ENCODE measurements at regions not wholly inside any gene's neighbourhood (a gene's known extent, or its start where the extent isn't known, plus 50 kb on each side); places are given as distances from the start of the nearest gene placed in this dataset.
"Not testable (repeated sequence)": the region's sequence is repeated elsewhere in the genome, so short reads cannot be mapped to it uniquely, and the experiment has no call there.

GRCh38 chr9:100811643-100812042 is 216.9 kb upstream of the PLPPR1 start:
- DNase-seq (ENCODE audit: low spot score): no peak

- no peak for DNase-seq (ENCODE audit: low spot score)
These were observed 214.7 kb upstream of the PLPPR1 start for GRCh38 chr9:100813871-100814270.

- DNase-seq (ENCODE audit: low spot score): no peak
These were observed 208.5 kb upstream of the PLPPR1 start for GRCh38 chr9:100819980-100820379.

DNA sequence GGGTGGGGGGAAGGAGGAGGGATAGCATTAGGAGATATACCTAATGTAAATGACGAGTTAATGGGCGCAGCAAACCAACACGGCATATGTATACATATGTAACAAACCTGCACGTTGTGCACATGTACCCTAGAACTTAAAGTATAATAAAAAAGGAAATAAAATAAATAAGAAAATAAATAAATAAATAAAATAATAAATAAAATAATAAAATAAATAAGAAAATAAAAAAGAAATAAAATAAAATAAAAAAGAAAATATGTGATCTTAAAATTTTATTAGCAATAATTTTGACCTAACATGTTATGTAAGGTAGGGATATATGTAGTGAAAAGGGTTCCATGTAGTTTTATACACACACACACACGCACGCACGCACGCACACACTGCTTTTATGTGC is 195.5 kb upstream of the PLPPR1 start:
- not testable (repeated sequence) for DNase-seq (ENCODE audit: low spot score)

- DNase-seq (ENCODE audit: low spot score): no peak
These were observed 189.7 kb upstream of the PLPPR1 start for GRCh38 chr9:100838857-100839256.

DNA sequence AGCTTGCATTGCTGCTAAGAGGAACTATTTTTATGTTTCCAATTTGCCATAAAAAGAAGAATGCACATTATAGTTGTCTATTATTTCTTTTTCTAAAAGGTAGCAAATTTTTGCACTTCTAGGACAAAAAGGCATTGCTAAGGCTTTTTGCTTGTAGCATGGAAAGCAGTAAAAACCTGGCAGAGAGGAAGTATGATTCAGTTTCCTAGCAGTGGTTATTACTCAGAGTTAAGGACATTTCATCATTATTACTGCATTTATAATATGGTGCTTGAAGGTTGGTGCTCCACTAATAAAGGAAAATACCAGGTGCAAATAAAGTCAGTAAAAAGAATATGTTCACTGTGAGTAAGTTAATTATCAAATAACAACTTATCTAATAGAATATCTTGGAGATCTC is 179.8 kb upstream of the PLPPR1 start:
- DNase-seq (ENCODE audit: low spot score): peak; percentile 39

- no peak for DNase-seq (ENCODE audit: low spot score)
These were observed 176.4 kb upstream of the PLPPR1 start for GRCh38 chr9:100852088-100852487.

- DNase-seq (ENCODE audit: low spot score): peak; percentile 74
These were observed 172.3 kb upstream of the PLPPR1 start for GRCh38 chr9:100856238-100856637.

GRCh38 chr9:100865111-100865510 is 163.4 kb upstream of the PLPPR1 start:
- DNase-seq (ENCODE audit: low spot score): peak; percentile 32

DNA sequence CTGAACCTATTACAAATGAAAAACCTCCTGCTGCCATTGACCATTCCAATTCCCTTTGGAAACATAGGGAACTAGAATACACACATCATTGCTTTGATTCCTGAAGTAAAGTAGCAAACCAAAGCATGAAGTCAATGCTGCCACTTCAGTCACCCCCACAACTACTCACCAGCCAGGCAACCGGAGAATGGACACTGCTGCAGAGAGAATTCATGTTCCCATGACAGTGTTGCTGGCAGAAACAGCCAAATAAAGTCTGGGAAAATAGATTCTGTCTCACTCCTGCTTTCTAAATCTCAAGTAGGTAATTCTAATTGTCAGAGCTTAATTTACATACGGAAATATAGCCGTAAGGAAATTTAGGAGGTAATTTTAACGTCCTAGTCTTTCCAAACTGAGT is 162.9 kb upstream of the PLPPR1 start:
- DNase-seq (ENCODE audit: low spot score): no peak

DNA sequence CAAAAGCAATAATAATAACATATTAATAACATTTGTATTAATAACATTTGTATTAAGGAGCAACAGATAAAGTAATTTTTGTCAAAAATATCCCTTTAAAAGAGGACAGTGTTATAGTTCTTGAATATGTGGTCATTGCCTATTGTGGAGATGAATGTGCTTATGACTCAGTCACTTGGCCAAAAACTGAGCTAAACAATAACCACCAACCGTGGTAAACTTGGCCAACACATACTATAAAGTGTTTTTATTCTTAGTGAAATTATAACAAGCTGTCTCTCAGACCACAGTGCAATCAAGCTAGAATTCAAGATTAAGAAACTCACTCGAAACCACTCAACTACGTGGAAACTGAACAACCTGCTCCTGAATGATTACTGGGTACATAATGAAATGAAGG is 159.2 kb upstream of the PLPPR1 start:
- DNase-seq (ENCODE audit: low spot score): peak; percentile 68

- no peak for DNase-seq (ENCODE audit: low spot score)
These were observed 148.6 kb upstream of the PLPPR1 start for GRCh38 chr9:100879884-100880283.

DNA sequence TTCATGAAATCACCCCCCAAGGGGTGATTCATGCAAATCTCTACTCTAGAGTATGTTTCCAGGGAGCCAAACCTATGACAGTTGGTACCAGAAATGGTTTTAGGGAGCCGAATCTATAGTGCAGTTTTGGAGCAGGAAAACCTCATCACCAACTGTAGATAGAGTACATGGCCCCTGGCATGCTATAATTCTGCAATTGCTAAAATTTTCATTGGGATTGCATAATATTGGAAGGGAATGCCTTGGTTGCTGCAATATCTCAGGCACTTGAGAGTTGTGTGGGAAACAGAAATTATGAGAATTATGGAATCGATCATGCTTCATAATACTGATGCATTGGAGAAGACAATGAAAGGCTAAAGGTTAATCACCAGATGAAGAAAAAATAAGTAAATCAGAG is 148.2 kb upstream of the PLPPR1 start:
- no peak for DNase-seq (ENCODE audit: low spot score)

DNA sequence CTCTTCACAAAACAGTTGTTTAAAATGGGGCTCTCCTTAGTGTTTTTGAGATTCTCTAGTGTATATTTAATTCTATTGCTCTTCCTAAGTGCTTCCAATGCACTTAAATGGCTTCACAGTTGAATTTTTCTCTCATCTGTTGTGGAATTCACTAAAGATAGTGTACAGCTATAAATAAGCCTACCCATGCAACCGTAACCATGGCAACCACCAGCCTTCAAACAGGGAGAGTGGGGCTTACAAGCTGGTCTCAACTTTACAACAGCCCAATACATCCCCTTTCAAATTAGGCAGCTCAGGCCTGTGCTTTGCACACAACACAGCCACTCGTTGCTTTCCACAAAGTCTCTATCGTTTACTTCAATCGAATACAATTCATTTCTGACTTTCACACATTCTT is 144.0 kb upstream of the PLPPR1 start:
- no peak for DNase-seq (ENCODE audit: low spot score)

GRCh38 chr9:100890321-100890720 is 138.2 kb upstream of the PLPPR1 start:
- DNase-seq (ENCODE audit: low spot score): no peak

DNA sequence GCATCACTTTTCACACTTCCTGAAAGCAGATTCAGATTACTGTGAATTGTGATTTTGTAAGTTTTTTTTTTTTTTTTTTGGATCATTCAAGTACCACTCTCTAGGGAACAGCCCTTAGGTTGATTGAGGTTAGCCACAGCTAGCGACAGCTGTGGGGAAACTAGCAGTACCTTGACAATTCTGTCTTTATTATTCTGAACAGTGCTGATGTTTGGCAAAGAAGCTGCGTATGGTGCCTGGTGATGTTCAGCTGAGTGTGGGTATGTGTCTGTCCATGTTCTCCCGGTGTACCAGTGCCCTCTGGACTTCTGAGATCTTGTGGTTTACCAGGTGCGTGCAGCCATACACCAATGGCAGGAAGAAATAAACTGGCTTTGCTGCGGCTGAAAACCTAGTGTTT is 117.3 kb upstream of the PLPPR1 start:
- DNase-seq (ENCODE audit: low spot score): no peak

DNA sequence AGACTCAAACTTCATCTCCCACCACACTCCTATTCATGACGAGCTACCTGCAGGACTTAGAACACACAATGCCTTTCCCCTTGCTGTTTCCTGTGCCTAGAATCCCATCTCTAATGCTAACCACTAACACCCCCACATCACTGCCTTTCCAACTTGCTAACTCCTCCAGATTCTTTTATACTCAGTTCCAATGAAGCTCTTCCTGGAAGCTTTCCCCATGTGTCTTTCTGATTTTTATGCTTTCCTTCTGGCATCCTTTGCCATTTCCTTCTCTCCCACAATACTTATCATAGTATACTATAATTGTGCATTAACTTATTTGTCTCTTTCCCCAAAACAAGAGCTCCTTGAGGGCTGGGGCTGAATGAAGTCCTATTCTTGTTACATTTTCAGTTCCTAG is 115.3 kb upstream of the PLPPR1 start:
- no peak for DNase-seq (ENCODE audit: low spot score)

DNA sequence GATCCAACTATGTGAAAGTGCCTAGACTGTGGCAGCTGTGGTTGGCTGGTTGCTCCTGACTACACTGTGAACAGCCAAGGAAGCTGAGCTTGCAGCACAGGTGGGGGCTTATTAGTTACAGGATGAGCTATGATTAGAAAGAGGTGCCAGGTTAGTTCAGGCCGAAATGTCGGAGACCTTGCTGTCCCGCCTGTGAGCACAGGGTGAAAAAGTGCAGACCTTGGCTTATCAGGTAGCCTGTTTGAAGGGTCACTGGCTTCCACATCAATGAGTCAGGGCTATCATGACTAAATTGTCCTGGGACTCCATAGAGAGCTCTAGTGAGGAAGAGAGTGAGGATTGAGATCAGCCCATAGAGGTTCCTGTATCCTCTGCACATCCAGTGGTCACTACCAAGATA is 114.3 kb upstream of the PLPPR1 start:
- DNase-seq (ENCODE audit: low spot score): peak; percentile 17

GRCh38 chr9:100919506-100919905 is 109.0 kb upstream of the PLPPR1 start:
- no peak for DNase-seq (ENCODE audit: low spot score)

DNA sequence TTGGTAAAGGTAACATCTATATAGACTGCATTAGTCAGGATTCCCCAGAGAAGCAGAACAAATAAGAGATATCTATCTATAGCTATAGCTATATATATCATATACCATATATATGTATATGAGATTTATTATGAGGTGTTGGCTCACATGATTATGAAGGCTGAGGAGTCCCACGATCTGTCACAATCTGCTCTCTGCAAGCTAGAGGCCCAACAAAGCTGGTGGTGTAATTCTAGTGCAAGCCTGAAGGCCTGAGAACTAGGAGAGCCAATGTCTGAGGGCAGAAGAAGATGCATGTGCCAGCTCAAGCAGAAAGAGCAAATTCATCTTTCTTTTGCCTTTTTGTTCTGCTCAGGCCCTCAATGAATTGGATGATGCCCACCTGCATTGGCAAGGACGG is 102.2 kb upstream of the PLPPR1 start:
- DNase-seq (ENCODE audit: low spot score): no peak

DNA sequence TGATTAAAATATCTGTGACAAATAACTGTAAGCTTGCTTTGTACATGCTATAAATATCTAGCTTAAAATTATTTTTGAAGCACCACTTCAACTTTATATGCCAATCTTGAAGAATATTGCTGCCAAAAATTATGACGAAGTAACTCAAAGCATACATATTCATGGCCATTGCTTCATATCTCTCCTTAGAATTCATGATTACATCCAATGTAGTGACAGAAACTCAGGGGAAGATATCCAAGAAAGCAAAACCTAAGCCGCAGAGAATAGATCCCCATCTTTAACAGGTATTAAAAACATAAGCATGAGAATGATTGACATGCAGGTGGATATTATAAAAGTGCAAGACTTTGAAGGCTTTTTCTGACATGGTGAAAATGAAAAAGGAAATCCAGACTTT is 100.8 kb upstream of the PLPPR1 start:
- DNase-seq (ENCODE audit: low spot score): no peak

DNA sequence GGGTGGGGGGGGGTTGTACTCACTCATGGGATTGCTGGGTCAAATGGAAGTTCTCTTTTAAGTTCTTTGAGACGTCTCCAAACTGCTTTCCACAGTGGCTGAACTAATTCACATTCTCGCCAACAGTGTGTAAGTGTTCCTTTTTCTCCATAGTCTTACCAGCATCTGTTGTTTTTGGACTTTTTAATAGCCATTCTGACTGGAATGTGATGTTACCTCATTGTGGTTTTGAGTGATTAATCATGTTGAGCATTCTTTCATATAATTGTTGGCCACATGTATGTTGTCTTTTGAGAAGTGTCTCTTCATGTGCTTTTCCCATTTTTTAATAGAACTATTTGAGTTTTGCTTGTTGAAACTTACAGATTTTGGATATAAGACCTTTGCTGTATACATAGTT is 94.9 kb upstream of the PLPPR1 start:
- DNase-seq (ENCODE audit: low spot score): peak; percentile 69

GRCh38 chr9:100937382-100937781 is 91.1 kb upstream of the PLPPR1 start:
- peak; percentile 63 for DNase-seq (ENCODE audit: low spot score)

- DNase-seq (ENCODE audit: low spot score): peak; percentile 85
These were observed 90.0 kb upstream of the PLPPR1 start for GRCh38 chr9:100938507-100938906.

GRCh38 chr9:100939636-100940035 is 88.9 kb upstream of the PLPPR1 start:
- peak; percentile 80 for DNase-seq (ENCODE audit: low spot score)
